ENCODE measurements at regions not wholly inside any gene's neighbourhood (a gene's known extent, or its start where the extent isn't known, plus 50 kb on each side); places are given as distances from the start of the nearest gene placed in this dataset.
"Not testable (repeated sequence)": the region's sequence is repeated elsewhere in the genome, so short reads cannot be mapped to it uniquely, and the experiment has no call there.

GRCh38 chr3:154656486-154656885 is 226.5 kb upstream of the GPR149 start:
- DNase-seq = no peak

GRCh38 chr3:154642145-154642544 is 212.2 kb upstream of the GPR149 start:
- DNase-seq = no peak

GRCh38 chr3:154625756-154626155 is 195.8 kb upstream of the GPR149 start:
- DNase-seq = no peak

GRCh38 chr3:154619621-154620020 is 189.6 kb upstream of the GPR149 start:
- not testable (repeated sequence) for DNase-seq

GRCh38 chr3:154616298-154616697 is 186.3 kb upstream of the GPR149 start:
- DNase-seq = no peak

GRCh38 chr3:154615471-154615870 is 185.5 kb upstream of the GPR149 start:
- no peak for DNase-seq

- DNase-seq = no peak
Measured at GRCh38 chr3:154614601-154615000, 184.6 kb upstream of the GPR149 start.

- no peak for DNase-seq
Measured at GRCh38 chr3:154614078-154614477, 184.1 kb upstream of the GPR149 start.

GRCh38 chr3:154602241-154602640 is 172.3 kb upstream of the GPR149 start:
- no peak for DNase-seq

- DNase-seq = no peak
Measured at GRCh38 chr3:154598166-154598565, 168.2 kb upstream of the GPR149 start.

GRCh38 chr3:154590675-154591384 is 160.8 kb upstream of the GPR149 start:
- DNase-seq = no peak

- no peak for DNase-seq
Measured at GRCh38 chr3:154588831-154589230, 158.8 kb upstream of the GPR149 start.

GRCh38 chr3:154584974-154585373 is 155.0 kb upstream of the GPR149 start:
- no peak for DNase-seq

GRCh38 chr3:154584041-154584440 is 154.1 kb upstream of the GPR149 start:
- no peak for DNase-seq

GRCh38 chr3:154583086-154583634 is 153.2 kb upstream of the GPR149 start:
- no peak for DNase-seq

GRCh38 chr3:154582501-154582900 is 152.5 kb upstream of the GPR149 start:
- no peak for DNase-seq

- no peak for DNase-seq
Measured at GRCh38 chr3:154571553-154572226, 141.7 kb upstream of the GPR149 start.

GRCh38 chr3:154568064-154568463 is 138.1 kb upstream of the GPR149 start:
- DNase-seq = no peak

GRCh38 chr3:154559623-154560022 is 129.6 kb upstream of the GPR149 start:
- no peak for DNase-seq

GRCh38 chr3:154552338-154552737 is 122.3 kb upstream of the GPR149 start:
- no peak for DNase-seq

- no peak for DNase-seq
Measured at GRCh38 chr3:154549391-154549790, 119.4 kb upstream of the GPR149 start.

GRCh38 chr3:154548341-154548740 is 118.4 kb upstream of the GPR149 start:
- no peak for DNase-seq

GRCh38 chr3:154542837-154543236 is 112.8 kb upstream of the GPR149 start:
- DNase-seq = no peak

- no peak for DNase-seq
Measured at GRCh38 chr3:154540950-154541604, 111.1 kb upstream of the GPR149 start.
